DND-41 (cell line): ENCODE measurements at regions not wholly inside any gene's neighbourhood (a gene's known extent, or its start where the extent isn't known, plus 50 kb on each side); places are given as distances from the start of the nearest gene placed in this dataset.

Source experiments
- EZH2 ChIP-seq: IDR thresholded peaks from 3 replicates; pipeline ENCODE4 v1.6.1; 2012; ENCODE audit warnings: borderline replicate concordance, low read depth, mild to moderate bottlenecking, moderate library complexity, low read length, inconsistent platforms; ENCODE audit not compliant: severe bottlenecking
- TF ChIP-seq, protein P1 (sequence below): IDR thresholded peaks from 2 replicates; pipeline ENCODE4 v1.5.1; 2012; ENCODE audit warnings: borderline replicate concordance, low read length, moderate library complexity, mild to moderate bottlenecking; ENCODE audit not compliant: poor library complexity, severe bottlenecking; ENCODE audit errors: extremely low read depth

DNA sequence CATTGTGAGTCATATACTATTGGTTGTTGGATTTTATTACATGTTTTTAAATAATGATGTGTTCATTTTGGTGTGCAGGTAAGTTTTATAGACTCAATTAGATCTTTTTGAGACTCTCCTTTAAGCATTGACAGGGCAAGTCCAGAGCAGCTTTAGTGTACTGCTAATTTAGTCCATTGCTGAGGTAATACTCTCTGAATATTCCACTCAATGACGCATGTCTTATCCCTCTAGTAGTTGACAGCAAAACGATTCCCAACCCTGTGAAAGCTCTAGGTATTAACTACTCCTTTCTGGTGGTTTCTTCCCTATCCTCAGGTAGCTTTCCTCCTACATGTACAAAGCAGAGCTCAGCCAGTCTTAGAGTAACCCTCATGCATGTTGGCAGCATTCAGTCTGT is 373.5 kb upstream of the MAP3K7 start:
- TF ChIP-seq, protein P1, sequence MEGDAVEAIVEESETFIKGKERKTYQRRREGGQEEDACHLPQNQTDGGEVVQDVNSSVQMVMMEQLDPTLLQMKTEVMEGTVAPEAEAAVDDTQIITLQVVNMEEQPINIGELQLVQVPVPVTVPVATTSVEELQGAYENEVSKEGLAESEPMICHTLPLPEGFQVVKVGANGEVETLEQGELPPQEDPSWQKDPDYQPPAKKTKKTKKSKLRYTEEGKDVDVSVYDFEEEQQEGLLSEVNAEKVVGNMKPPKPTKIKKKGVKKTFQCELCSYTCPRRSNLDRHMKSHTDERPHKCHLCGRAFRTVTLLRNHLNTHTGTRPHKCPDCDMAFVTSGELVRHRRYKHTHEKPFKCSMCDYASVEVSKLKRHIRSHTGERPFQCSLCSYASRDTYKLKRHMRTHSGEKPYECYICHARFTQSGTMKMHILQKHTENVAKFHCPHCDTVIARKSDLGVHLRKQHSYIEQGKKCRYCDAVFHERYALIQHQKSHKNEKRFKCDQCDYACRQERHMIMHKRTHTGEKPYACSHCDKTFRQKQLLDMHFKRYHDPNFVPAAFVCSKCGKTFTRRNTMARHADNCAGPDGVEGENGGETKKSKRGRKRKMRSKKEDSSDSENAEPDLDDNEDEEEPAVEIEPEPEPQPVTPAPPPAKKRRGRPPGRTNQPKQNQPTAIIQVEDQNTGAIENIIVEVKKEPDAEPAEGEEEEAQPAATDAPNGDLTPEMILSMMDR = no peak
- TF ChIP-seq EZH2 = no peak
